ENCODE measurements at regions not wholly inside any gene's neighbourhood (a gene's known extent, or its start where the extent isn't known, plus 50 kb on each side); places are given as distances from the start of the nearest gene placed in this dataset.

DNA sequence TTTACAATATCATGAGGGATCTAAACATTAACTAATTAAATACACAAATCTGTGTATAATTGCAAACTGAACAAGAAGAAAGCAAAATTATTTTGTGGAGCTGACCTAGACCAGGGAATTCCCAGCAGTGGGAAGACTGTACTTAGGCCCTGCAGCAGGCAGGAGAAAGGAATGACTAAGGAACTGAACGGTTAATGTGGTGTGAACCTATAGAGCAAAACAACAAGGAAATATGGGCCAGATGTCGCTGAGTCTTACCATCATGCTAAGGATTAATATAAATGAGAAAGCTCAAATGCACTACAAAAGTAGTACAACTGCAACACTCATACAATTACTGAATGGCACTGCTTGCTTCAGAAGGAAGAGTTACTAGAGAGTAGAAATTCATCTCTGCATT lies 120.3 kb upstream of the ATXN3L start:
- TF ChIP-seq POLR2AphosphoS5 (IDR thresholded peaks at IDR 0.05; ENCODE audit: borderline replicate concordance, low read depth, low read length) (no peak), EZH2 (IDR thresholded peaks at IDR 0.05) (no peak)

Measured in SK-N-MC (cell line).